Medulla oblongata (tissue), 1 donor: ENCODE measurements at regions not wholly inside any gene's neighbourhood (a gene's known extent, or its start where the extent isn't known, plus 50 kb on each side); places are given as distances from the start of the nearest gene placed in this dataset.
"Not testable (repeated sequence)": the region's sequence is repeated elsewhere in the genome, so short reads cannot be mapped to it uniquely, and the experiment has no call there.

Experiments used
- DNase-seq: peaks from one replicate; pipeline ENCODE4 v3.0.0-alpha.2; 2015; ENCODE audit errors: extremely low spot score

DNA sequence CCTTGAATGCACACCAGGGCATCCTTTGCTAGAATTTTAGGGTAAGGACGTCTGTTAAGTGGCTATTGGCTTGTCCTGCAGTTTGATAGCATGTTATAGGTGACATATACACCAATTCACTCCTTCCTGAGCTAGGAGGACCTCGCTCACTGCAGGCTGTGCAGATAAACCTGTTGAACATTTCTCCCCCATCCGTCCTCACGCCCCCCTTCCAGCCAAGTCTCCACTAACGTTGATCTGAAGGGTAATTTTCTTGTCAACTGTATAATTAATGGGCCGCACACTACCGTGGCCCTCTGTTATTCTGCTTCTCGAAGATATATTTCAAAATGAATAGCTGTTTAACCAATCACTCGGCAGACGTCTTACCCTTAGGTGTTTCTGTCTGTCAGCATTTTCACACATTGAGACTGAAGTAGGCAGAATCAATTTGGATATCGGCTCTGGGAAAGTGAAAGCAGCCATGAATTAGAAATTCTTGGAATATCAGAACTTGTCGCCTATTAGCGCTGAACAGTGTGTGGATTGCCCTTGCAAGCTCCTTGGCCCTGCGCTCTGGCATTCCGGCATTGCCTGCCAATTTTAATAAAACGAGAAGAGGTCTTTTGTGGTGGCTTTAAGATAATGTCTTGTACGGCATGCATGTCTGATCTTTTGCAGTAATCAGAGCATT is 905.3 kb downstream of the TYW1 start:
- DNase-seq, result no peak

DNA sequence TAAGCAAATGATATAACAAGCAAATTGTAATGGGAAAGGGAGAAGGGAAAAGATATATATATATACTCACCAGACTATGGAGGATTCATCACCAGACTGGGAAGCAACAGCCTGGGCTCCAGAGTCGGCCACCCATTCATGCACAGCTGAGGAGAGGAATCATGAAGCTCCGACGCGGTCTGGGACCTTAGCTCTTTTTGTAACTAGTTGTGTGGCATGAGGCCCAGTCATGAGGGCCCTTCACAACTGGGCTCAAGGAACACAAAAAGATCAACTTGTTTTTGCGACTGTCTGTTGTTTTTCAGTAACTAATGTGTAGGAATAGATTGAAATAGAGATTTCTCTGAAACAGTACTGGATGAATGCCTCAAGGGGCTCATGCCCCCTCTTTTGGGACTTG is 911.2 kb downstream of the TYW1 start:
- DNase-seq, result no peak

DNA sequence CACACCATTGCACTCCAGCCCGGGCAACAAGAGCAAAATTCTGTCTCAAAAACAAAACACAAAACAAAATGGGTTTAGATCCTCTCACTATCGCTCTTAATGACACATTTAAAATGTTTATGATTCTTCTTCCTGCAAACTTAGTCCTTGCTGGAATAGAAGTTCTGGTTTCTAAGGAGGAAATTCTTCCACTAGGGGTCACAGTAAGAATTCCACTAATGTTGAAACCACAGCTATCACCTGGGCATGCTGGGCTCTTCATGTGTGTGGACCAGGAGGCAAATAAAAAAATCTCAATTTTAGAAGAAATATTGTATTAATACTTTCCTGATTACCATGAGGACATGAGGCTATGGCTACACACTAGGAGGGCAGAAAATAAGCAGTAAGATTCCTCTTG is 915.8 kb downstream of the TYW1 start:
- no peak for DNase-seq

DNA sequence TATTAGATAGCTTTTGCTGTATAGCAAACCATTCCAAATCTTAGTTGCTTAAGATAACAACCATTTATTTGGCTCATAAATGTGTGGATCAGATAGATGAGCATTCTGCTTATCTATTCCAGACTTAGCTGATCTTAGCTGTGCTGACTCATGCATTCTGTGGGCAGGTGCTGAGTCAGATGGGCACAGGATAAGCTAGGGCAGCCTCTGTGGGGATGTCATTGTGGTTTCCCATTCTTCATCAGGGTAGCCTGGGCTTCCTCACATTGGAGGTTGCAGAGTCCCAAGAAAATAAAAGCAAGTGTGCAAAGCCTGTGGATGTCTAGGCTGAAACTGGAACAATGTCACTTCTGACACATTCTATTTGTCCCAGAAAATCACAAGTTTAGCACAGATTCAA is 917.0 kb downstream of the TYW1 start:
- no peak for DNase-seq

DNA sequence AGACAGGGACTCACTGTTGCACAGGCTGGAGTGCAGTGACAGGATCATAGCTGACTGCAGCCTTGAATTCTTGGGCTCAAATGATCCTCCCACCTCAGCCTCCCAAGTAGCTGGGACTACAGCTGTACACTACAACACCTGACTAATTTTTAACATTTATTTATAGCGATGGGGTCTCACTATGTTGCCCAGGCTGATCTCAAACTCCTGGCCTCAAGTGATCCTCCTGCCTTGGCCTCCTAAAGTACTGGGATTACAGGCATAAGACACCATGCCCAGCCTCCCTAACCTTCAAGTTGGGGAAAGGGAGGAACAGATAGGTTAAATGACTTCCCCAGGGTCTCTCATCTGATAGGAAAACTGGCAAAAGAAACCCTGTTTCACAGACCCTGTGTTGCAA is 919.5 kb downstream of the TYW1 start:
- DNase-seq, result not testable (repeated sequence)

DNA sequence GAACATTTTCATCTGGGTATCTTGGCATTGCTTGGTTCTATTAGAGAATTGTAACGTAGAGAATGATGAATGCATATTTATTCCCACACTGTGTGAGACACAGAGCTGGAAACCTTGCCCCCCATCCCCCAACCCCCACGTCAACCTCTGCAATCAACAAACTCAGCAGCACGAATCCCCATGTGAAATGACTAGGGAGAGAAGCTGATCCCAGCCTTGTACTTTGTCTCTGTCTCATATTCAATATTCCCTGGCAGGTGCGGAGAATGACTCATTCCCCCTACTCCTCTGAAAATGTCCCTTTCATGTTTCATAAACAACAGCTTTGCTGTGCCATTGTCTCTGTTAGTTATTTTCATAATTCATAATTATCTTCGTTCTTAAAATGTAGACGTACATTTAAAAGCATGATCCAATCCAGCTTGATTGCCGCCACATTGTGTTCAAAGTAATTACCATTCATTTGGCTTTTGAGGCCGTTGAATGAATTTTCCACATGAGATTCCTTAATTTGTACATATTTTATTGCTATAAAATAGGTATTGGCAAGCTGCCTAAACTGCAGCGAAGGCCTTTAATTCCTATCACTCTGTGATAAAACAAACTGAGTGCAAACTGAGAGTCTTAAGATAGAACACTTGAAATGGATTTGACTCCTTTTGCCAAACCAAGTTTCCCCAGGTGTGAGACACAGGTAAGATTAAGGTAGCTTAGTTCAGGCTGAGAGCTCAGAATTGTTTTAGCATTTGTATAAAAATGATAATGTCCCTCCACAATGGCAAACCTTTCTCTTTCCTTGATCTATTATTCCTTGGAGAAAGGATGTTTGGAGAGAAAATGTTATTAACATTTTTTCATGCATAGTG is 920.2 kb downstream of the TYW1 start:
- DNase-seq, result no peak

DNA sequence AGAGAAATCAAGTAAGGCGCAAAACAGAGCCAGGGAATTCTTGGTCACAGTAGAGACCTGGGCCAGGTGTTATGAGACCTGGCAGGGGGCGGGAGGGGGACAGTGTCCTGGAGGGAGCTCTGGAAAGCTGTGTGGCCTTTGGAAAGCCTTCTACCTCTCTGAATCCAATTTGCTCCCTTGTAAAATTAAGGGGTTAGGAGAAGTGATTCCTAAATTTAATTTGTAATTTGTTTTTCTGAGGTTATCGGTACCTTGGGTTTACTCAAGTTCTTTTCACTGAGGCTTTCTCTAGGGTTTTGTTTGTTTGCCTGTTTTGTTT is 920.8 kb downstream of the TYW1 start:
- no peak for DNase-seq

DNA sequence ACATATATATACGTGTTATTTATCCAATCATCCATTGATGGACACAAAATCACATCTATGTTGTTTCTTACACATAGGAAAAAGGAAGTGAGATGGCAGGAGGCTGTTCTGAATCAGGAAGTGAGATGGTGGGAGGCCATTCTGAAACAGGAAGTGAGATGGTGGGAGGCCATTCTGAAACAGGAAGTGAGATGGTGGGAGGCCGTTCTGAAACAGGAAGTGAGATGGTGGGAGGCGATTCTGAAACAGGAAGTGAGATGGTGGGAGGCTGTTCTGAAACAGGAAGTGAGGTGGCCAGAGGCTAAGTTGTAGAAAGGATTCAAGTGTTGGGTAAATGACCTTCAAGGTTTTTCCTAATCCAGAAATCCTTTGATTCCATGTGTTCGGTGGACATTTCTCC is 921.5 kb downstream of the TYW1 start:
- no peak for DNase-seq

DNA sequence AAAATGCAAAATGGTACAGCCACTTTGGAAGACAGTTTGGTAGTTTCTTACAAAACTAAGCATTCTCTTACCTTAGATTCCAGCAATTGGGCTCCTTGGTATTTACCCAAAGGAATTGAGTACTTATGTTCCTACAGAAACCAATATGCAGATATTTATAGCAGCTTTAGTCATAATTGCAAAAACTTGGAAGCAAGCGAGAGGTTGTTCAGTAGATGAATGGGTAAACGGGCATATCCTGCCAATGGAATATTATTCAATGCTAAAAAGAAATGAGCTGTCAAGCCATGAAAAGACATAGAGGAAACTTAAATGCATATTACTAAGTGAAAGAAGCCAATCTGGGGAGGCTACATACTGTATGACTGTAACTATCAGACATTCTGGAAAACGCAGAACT is 926.7 kb downstream of the TYW1 start:
- DNase-seq, result no peak

DNA sequence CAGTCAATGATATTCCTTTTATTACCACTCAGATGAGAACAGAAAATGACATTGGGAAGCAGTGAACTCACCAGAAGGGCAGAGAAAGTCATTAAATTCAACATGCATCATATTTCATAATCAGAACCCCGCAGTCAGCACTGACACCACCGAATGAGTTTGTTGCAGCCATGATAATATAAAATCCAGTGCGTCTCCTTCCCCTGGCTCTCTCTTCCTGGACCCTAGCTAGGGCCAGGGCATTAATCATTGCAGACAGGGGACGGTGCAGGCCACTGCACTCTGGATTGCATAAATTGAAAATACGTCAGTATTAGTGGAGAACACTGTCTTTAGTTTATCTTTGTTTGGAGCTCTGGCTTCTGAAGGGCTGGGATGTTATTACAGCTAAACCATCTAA is 931.5 kb downstream of the TYW1 start:
- DNase-seq, result no peak

DNA sequence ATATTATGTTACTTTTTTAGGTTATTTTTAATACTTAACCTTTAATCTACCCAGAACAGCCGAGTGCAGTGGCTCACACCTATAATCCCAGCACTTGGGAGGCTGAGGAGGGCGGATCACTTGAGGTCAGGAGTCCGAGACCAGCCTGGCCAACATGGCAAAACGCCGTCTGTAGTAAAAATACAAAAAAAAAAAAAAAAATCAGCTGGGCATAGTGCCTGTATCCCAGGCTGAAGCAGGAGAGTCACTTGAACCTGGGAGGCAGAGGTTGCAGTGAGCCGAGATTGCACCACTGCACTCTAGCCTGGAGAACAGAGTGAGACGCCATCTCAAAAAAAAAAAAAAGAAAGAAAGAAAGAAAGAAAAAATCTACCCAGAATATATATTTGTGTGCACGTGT is 939.8 kb downstream of the TYW1 start:
- not testable (repeated sequence) for DNase-seq

DNA sequence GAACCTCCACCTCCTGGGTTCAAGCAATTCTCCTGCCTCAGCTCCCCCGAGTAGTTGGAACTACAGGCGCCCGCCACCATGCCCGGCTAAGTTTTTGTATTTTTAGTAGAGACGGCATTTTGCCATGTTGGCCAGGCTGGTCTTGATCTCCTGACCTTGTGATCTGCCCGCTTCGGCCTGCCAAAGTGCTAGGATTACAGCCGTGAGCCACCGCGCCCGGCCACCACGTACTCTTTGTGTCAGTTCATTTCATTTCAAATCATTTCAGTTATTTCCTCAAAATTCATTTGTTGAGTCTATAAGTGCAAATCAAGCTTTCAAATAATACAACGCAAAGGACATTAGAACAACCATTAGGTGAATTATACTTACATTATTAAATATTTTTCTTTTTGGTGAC is 943.8 kb downstream of the TYW1 start:
- DNase-seq, result no peak

DNA sequence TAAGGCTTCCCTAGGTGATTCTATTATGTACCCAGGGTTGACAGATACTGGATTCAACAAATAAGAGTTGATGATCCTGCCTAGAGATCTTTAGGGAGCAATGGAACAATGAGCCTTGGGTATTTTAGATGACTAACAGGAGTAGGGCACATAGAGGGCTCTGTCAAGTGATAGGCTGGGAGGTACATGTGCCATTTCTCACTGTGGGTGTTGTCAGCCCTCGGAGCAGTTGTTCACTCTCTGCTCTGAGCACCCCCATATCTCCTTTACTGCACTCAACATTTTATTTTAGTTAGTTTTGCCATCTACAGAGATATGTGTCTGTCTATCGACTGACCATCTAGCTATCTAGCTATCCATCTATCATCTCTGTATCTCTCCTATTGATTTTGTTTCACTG is 950.6 kb downstream of the TYW1 start:
- no peak for DNase-seq

DNA sequence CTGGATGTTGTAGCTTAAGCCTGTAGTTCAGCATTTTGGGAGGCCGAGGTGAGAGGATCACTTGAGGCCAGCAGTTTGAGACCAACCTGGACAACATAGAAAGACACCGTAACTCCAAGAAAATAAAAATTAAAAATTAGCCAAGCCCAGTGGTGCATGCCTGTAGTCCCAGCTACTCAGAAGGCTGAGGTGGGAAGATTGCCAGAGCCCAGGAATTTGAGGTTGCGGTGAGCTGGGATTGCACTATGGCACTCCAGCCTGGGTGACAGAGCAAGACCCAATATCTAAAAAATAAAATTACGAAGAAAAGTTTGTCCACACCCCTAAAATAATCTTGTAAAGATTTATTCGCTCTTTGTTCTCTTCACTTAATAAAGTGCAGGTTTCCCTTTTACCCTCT is 951.0 kb downstream of the TYW1 start:
- no peak for DNase-seq

DNA sequence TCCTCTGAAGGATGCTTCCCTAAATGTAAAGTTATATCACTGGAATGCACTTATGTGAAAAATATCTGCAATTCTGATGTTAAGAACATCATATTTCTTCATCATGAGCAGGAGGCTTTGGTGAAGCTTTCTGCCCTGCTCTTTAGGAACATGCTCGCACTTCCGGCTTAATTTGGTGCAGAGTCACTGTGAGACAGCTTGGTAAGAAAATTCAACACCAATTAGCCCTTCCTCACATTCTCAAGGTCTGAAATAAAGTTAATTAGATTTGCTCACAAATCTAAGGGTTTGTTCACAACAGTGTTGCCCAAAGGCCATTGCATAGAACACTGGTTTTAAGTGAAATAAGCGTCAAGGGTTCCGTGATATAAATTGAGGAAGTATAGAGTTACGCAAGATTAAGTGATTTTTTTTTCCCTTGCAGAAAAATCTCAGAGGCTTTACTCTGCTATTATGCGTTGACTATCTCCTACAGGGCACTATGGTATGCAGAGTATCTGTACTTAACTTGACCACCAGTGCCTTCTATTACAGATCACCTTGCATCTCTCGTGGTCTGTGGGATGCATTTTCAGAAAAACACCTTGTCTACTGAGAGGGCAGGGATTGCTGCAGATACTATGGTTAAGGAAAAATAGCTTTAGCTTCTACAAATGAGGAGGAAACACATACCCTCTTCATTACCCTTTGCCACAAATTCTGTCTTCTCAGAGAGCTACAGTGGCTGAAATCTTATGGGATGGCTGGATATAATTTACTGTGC is 953.9 kb downstream of the TYW1 start:
- DNase-seq, result no peak

DNA sequence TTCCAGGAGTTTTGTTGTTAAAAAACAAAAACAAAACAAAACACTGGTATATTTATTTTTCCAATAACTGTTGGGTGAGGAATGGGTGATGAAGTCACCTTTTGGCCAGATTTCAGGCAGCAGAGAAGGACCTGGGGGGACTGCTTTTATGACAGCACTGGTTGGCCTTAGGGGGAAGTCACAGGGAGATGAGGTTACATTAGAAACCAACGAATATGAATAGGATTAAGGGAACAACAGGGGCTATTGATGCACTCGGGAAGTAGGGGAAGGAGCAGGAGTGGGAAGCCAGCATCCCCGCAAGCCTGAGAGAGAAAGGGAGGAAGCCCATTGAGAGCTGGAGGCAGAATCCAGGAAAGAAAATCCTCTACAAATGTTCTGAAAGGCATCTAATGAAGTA is 958.4 kb downstream of the TYW1 start:
- no peak for DNase-seq

DNA sequence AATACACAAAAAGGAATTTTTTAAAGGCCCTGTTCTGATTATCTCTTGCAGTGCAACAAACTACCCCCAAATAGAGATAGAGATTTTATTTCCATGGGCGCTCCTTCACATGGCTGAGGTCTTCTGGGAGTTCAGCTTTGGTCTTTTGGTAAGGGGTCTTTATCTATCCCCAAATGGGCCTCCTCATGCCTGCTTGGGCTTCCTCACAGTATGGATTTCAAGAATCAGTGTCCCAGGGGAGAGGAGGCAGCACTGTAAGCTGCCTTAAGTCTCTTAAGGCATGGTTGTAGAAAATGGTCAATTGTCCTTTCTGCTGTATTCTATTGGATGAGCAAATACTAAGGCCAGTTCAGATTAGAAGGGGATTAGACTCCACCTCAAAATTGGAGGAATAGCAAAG is 966.2 kb downstream of the TYW1 start:
- DNase-seq, result no peak

DNA sequence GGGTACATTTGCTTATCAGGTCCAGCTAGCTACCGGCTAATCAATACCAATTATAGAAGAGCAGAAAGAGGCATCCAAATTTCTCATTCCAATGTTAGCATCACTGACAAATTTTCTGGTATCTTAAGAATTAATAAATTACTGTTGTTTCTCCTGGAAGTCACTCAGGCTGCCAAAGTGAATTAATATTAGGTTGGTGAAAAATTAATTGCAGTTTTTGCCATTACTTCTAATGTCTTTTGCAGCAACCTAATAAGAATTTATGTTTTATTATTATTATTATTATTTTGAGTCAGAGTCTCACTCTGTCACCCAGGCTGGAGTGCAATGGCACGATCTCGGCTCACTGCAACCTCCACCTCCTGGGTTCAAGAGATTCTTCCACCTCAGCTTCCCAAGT is 979.9 kb downstream of the TYW1 start:
- no peak for DNase-seq

DNA sequence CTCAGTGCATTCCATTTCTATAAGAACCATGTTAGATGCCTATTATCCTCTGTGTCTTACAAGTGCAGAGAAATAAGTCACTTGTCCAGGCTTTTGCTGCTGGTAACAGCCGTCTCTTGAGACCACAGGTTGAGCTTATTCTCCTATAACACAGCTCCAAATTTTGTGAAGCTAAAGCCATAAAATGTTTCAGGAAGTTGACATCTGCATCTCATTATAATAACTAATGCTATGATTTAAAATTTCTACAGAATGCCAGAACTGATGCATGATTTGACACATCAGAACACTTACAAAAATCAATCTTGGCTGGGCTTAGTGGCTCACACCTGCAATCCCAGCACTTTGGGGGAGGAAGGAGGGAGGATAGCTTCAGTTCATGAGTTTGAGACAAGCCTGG is 986.9 kb downstream of the TYW1 start:
- DNase-seq, result no peak

DNA sequence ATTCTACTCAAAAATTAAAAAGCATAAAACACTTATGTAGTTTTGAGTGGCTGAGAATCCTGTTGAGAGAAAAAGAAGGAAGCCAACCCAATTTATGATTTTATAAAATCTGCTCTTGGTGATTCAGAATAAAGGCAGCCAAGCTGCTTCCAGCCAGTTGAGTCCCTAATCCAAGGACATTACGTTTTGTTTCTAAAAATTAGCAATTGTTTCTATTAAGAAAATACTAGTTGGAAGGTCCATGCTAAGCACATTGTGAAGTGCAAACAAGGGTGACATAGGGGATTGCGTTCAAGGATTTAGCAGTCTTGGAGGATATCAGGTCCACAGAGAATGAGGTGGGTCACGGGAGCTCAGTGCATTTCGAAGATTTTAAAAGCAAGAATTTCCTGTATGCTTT is 987.7 kb downstream of the TYW1 start:
- no peak for DNase-seq

DNA sequence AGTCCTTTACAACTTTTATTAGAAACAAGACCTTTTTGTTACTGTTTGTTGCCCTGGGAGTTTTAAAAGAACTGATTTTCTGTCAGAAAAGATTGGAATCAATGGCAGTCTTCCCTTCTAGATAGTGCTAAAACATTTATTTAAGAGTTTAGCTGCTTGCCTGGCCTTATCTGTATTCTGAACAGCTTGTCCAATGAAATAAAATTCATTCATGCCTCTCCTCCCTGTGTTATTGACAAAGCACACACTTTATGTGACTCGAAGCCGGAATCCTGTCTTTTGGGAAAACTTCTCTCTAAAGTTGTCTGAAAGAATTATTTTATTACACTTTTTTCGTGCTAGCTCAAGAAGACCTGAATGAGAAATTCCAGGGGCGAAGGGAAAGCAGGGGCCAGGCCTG is 992.5 kb downstream of the TYW1 start:
- no peak for DNase-seq

DNA sequence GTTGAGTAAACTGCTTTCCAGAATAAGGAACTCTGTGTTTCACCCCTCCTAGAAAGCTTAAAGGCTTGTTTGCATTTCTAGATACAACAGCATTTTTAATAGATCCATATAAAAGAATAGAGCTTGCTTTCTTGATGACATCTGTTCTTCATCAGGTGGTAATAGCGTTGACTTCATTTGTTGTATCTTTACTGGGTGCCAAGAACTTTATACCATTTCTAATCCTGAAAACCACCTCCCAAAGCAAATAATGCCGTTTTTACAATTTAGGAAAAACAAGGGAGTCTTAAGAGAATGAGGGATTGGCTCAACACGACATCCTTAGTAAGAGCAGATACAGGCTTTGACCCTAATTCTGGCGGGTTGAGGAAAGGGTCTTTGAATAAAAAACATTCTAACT is 993.4 kb downstream of the TYW1 start:
- no peak for DNase-seq

DNA sequence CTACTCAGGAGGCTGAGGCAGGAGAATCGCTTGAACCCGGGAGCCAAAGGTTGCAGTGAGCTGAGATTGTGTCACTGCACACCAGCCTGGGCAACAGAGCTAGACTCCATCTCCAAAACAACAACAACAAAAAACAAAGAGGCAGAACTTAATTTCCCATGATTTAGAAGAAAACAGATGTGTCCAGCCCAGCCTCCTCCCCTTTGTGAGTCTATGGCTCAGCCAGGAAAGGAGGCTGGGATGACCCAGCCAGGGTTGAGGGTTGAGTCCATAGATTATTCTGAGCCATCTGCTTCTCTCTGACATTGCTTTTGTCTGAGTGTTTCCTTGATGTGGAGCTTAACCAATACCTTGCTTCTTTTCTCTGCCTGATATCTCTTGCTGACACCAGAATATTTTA is 994.1 kb downstream of the TYW1 start:
- DNase-seq, result no peak
